T-helper 1 cell treated with Interleukin-12 subunit alpha and Interleukin-12 subunit beta and Interleukin-4 antibody, amounts not matched to agents 30 ng/mL and 1 ng/mL, for 36 hours (primary cell): ENCODE measurements at regions not wholly inside any gene's neighbourhood (a gene's known extent, or its start where the extent isn't known, plus 50 kb on each side); places are given as distances from the start of the nearest gene placed in this dataset.

Source experiments
- intact Hi-C: fragments of 100-400 bp; cut with micrococcal nuclease; formaldehyde crosslinking; loops from one replicate; pipeline ENCODE4 v1.15.1; 2024

DNA sequence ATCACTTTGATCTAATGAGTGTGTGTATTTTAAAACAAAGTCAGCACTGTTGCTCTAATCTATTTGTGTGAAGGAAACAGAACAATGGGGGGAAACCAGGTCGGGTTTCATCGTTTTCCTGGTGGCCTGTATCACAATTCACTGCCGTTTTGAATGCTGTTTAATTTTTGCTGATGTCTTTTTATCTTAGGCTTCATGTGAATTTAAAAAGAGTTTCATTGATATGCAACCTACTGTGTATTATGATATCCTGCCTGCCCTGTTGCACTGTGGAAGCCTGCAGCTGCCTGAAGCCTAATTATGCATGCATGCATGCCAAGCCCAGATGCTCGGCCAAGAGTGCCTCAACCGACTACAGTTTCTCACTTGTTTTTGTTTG, 307.5 kb downstream of the ZNF608 start:
- intact Hi-C loops, result no loop called here

DNA sequence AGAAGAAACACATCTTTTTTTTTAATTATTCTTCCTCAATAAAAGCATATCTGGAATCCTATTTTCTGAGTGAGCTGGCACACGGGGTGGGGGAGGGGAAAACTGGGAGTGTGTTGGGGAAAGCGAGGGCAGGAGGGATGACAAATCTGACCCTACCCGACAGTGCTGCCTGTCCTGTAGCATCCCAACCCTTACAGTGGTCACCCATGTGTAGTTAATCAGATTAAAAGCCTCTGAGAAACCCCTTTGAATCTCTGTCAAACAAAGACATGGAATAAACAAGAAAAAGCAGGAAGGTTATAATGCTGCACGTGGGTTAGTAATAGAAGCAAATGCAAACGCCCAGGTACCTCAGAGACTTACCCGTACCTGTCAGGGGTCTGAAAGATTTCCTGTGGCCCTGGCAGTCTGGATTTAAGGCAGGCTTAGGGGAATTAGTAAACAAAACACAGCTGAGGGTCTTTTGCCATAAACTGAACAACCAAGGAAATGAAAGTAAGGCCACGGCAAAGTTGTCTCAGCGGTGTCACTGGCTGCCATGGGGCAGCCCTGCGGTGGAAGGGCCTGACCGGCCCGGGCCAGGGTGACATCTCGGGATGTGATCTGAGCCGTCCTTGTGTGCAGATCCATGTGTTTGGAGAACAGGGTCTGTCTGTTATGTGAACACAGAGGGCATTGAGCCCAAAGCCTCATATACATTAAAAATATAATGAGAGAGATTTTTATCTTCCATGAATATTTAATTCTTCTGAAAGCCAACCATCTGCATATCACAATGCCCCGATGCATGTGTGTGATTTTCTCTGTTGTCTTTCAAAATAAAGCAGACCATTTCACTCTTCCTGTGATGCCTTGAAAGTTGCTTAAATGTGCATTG, 308.2 kb downstream of the ZNF608 start:
- intact Hi-C loops, result no loop called here

DNA sequence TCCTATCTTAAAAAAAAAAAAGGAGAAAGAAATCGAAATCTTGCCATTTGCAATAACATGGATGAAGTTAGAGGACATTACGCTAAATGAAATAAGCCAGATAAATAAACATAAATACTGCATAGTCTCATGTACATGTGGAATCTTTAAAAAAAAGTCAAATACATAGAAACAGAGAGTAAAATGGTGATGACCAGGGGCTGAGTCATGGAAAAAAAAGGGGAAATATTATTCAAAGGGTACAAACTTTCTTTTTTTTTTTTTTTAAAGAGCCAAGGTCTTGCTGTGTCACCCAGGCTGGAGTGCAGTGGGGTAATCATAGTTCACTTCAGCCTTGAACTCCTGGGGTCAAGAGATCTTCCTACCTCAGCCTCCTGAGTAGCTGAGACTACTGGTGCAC, 310.1 kb downstream of the ZNF608 start:
- intact Hi-C loops, result no loop called here

DNA sequence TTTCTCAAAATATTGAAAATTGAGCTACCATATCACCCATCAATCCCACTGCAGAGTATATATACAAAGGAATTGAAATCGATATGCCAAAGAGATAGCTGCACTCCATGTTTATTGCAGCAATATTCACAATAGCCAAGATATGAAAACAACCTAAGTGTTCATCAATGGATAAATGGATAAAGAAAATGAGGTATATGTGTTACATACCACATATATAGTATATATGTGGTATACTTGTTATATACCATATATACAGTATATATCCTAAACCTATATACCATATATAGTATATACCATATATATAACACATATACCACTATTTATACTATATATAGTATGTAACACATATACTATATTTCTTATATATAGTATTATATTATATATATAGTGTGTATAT, 313.3 kb downstream of the ZNF608 start:
- intact Hi-C loops, result no loop called here

DNA sequence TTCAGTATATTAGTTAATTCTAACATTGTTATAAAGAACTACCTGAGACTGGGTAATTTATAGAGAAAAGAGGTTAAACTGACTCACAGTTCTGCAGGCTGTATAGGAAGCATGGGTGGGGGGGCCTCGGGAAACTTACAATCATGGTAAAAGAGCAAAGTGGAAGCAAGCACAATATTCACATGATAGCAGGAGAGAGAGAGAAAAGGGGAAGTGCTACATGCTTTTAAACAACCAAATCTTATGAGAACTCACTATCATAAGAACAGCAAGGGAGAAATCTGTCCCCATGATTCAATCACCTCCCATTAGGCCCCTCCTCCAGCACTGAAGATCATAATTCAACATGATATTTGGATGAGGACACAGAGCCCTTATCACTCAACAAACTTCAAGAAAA, 324.9 kb downstream of the ZNF608 start:
- intact Hi-C loops, result no loop called here

DNA sequence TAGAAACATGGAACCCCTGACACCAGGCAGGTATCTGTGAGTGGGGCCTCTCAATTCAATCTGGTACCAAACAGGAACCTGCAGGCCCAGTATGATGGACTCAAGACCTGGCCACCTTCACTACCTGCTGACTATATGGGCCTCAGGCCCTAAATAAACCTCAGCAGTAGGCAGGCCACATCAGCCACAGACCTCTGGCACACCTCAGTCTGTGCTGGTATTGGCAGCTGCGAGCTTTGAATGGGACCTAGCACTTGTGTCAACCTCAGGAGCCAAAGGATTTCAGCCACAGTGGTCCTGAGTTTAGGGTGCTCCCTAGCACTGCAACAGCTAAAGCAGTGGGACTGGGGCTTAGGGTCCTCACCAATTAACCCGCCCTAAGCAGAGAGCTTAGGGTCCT, 325.5 kb downstream of the ZNF608 start:
- intact Hi-C loops, result no loop called here

DNA sequence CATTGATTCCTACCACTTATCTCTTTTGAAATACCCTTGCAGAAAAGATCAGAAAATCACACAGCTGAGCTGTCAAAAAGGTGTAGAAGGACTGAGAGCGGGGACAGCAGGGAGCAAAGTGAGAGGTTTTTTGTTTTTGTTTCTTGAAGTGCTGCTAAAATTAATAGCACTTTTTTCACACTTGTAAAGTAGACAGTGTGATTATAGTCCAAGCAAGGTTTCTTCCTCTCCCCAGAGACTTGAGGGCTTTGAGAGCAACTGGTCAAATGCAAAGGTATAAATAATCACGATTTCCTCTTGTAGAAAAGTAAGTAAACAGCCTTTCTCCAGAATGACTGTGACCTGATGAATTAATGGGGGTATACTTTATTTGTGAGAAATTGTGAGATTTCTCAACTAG, 326.9 kb downstream of the ZNF608 start:
- intact Hi-C loops, result no loop called here

DNA sequence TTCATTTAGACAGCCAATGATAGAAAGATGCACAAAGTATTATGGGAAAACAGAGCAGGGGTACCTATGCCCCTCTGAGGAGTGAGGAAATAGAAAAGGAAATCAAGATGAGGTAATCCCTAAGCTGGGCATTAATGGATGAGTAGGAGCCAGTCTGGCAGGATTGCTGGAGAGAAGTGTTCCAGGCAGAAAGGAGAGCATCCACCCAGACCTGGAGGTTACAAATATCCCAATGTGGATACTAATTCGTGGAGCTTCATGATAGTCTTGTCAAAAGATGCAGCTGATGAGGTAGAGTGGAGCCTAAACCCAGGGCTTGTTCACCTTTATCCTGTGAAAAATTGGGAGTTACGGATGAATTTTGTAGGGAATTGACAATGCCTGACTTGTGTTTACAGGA, 328.0 kb downstream of the ZNF608 start:
- intact Hi-C loops, result no loop called here

DNA sequence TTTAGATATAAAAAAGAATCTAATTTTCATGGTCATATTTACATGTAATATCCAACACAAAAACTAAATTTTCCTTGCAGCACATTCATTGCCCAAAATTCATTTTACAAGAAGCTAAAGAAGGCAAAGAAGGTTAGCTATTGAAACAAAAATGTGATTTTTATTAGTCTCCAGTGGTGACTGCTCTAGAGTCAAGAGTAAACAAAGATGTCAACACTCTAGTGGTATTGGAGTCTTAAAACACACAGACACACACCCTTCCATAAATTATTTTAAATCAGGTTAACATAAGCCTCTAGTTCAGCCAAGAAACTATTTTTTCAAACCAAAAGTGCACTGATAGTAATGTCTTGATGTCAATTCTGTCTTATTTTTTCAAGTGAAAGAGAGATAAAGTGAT, 329.2 kb downstream of the ZNF608 start:
- intact Hi-C loops, result no loop called here

DNA sequence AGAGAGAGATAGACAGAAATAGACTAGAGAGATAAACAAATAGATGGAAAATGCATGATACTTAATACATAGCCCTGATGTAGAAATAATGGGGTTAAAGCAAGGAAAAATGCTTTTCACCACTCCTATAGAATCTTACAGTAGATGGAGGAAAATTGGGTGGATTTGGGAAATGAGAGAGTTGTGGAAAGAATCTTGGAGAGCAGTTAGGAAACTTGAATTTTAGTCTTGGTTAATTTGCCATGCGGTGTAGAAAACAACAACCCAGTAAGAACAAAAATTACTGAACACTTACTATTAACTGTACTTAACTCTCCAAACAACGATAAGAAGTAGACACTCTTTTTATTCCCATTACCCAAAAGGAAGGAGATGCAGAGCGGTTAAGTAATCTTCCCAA, 329.8 kb downstream of the ZNF608 start:
- intact Hi-C loops, result no loop called here

DNA sequence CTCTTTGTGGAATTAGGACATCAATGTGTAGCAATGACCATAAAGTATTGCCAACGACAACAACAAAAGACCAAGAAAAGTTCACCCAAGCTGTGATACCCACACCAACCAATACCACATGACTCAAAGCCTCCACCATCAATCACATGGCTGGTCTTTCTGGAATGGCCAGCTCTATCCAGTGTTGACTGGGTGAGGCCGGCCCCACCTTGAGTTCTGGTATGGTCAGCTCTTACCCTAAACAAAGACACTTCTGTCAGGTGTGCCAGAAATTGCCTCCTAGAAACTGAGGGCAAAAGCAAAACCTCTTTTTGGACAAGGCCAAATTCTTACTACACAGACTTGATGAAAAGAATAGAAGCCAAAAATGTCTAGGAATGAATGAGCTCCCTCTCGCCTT, 331.5 kb downstream of the ZNF608 start:
- intact Hi-C loops, result no loop called here

DNA sequence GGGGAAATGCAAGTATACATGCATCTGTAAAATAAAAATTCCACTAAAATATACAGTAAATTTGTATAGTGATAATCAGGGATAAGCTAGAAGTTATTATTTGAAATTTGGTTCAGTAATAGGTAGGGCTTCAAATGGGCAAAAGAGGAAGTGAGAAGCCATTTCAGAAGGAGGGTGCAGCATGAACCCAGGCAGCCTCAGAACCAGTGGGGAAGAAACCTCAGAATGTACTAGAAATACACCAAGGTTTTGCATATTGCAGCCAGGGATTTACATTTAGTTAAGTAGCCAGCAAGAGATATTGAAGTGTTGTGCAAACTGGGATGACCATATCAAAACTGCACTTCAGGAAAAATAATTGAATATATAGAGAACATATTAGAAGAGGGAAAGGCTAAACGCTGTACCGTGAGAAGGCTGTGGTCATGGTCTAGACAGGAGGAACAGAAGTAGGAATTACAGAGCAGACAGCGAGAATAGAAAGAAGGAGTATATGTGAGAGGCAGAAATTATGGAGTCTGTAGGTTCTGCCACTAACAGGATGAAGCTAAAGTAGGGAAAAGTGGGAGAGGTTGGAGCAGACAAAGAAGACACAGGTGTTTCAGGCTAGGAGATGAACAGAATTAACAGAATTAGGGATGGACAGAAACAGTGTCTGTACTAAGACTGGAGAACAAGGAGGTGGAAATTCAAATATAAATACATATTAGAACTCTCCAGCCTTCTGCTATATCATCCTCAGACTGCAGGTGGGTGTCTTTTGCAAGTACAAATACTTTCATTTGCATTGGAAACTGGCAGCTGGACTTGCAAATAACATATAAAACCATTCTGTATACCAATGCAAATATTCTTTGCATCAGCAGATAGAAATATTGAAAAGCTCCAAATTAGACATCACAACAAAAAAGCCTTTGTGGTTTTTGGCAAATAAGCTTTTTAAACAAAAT, 335.6 kb downstream of the ZNF608 start:
- intact Hi-C loops, result no loop called here

DNA sequence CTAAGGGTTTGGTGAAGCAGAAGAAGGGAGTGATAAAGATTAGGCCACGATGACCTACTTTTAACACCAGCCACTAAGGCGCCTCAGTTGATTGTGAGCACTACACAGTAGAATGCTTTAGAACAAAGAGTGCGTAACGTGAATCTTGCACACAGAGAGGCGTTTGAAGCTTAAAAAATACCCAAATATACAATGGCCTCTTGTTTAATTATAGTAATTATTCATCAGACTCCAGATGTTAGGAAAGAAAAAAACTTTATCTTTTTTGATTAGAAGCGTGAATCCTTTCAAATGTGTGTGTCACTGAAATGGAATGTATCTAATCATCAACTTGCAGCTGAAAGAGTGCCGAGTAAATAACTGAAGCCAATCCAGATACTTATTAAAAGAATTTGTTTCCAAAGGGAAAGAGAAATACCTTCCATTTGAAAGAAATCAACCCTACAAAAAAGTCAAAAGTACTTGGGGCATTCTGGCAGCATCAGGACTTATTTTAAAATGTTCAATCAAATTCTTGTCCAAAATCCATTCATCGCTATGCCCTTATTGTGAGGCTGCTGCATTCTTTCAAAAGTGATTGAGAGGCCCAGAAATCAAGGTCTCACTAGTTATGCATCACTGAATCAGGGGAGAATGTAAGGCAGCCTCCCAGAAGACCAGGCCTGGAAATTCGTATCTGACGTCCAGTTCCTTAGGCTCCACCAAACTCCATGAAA, 337.5 kb downstream of the ZNF608 start:
- intact Hi-C loops, result no loop called here

DNA sequence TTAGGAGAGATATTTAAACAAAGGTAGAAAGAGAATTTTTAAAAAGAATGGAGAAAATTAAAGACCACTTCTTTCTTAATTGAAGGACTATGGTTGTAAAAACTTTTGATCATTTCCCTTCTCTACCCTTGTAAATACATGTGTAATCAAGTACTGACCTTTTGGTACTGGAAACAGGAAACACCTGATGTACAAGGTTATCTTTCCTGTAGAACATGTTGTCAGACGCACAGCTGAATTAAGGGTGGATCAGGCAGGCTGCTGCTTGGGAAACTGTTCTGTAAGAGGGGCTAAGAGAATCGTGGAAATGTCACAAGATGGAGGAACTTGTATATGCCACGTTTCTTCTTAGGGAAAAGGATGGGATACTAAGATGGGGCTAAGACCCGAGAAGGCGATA, 341.6 kb downstream of the ZNF608 start:
- intact Hi-C loops, result no loop called here

DNA sequence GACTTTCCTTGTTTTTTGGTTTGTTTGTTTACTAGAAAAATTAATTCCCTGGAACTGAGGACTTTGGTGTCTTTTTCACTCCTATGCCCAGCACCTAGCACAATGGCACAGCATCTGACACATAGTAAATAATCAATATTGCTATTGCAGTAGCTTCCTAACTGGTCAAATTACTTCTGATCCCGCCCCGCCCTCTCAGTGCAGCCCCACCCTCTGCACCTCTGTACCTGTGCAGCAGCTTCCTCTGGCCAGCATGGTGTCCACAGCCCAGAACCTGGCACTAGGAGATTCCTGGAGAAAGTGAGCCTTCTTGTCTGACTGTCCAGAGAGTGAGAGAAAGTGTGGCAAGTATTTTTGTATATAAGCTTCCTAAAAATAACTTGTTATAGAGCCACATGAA, 343.2 kb downstream of the ZNF608 start:
- intact Hi-C loops, result no loop called here

DNA sequence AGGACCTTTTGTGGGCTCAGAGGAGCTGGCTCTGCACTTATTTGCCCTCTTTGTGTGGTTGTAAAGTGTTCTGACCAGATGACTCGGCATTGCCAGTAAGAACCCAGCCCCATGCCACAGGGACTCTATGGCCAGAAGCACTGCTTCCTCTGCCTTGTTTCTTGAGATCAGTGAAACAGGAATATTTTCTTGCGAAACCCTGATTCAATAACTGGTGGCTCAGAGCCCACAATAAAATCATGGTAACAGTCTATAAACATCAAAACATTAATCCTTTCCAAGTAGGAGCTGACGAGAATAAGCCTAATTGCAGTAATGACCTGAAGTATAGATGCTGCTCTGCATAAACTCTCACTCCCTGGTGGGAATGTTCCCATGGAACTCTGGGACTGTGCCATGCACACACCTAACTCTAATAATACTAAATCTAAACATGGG, 344.3 kb downstream of the ZNF608 start:
- intact Hi-C loops, result no loop called here

DNA sequence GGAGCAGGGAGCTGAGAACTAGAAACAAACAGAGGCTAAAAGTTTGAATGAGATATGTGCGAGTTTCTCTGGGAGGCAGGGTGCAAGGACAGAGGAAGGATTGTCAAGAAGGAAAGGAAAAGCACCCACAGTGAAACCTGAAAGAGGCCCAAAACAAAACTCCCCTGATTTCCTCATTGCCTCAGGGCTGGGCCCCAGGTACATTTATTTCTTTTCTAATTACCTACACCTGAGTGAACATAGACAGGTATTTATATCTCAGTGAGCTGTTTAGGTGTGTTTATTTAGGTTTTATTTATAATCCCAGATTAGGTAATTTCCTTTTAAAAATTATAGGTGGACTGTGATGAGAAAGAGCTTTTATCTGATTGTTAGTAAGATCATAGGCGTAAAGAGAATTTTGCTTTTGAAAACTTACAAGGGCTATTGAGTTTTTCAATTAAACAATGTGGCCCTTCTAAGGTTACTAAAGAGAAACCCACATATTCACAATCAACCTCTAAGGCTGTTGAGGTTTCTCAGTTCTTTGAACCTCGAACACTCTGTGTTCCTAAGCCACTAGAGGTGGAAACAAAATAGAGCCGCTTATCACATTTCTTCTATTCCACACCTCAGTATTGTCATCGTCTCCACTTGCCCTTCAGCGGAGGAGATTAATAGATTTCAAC, 344.8 kb downstream of the ZNF608 start:
- intact Hi-C loops, result no loop called here

DNA sequence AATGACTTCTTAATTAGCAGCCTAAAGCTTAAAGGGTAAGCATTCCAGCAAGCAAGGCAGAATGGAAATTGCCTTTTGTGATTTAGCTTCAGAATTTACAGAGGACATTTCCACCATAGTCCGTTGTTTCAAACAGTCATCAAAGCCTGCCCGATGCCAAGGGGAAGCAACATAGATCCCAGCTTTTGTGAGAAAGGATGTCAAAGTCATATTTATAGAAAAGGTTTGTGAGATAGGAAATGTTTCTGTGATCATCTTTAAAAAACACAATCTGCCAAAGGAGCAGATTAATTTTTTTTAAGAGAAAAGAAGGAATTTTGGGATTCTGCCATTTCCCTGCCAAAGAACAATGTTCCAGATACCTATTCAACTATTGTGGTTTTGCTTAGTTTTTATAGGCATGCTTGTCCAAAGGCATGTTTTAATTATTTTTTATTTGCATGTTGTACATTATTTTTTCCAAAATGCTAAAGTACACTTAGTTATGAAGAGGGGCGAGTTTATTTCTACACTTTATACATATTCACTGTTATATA, 346.9 kb downstream of the ZNF608 start:
- intact Hi-C loops, result no loop called here

DNA sequence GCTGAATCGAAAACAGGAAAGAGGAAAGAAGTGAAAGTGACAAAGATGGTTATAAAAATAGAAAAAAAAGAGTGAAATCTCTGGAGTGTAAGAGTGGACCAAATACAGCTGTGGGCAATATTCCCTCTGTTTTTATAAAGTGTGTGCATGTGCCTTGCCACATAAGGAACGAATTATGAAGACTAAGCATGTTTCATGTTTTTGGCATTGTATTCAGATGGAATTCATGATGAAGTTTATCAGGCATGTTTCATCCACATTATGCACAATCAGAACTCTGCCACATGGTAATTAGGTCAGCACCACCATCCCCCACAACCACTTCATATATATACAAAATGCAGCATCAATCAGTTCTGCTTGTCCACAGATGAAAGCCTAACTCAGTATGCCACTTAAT, 348.0 kb downstream of the ZNF608 start:
- intact Hi-C loops, result no loop called here

DNA sequence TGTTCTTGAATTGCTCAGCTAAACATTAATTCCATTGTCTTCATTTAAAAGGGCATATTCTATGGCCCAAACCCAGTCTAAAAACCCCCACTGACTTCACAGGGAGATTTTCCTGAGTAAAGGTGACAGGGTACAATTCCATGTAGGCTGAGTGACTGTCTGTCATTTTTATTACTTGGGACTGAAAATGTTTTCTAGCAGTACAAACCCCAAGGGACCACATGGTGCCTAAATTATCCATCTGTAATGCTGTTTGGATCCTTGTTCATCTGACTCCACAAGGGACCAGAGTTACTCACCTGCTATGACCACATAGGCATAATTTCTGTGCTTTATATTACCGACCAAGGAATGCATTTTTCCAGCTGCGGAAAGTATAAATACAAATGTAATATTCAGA, 349.1 kb downstream of the ZNF608 start:
- intact Hi-C loops, result no loop called here

DNA sequence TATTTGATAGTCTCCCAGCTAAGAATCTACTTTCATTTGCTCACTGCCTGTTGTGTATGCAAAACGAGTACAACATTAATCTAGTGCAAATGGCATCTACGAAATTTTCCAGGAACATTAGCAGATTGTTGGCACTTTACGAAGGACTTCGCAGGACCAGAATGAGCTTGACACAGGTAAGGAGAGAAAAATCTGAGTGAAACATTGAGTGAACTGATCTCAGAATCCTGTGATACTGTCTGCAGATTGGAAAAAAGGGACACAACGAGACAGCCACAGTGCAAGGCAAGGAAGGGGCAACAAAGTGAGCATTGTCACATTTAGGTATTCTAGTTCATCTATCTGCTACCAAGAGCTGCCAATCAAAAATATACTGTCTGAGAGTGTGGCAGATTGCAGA, 350.5 kb downstream of the ZNF608 start:
- intact Hi-C loops, result no loop called here
